H9 (cell line): ENCODE measurements at regions not wholly inside any gene's neighbourhood (a gene's known extent, or its start where the extent isn't known, plus 50 kb on each side); places are given as distances from the start of the nearest gene placed in this dataset.

Experiments used
- DNase-seq: peaks from one replicate; pipeline ENCODE4 v3.0.0-alpha.2; 2017
- H2AFZ ChIP-seq: one replicate; pipeline ENCODE4 v1.6.1; 2013; ENCODE audit warnings: mild to moderate bottlenecking, low read length, control low read depth, moderate library complexity
- H2AK5ac ChIP-seq: 2 replicates; pipeline ENCODE4 v1.6.1; 2013; ENCODE audit warnings: low read length, control low read depth, mixed read lengths; ENCODE audit not compliant: insufficient read length
- H2BK120ac ChIP-seq: one replicate; pipeline ENCODE4 v1.6.1; 2013; ENCODE audit warnings: low read depth, mild to moderate bottlenecking, low read length, control low read depth, inconsistent platforms; ENCODE audit not compliant: poor library complexity, severe bottlenecking
- H2BK12ac ChIP-seq: 2 replicates; pipeline ENCODE4 v1.6.1; 2013; ENCODE audit warnings: low read length, control low read depth, mixed read lengths, low read depth; ENCODE audit not compliant: insufficient read length
- H2BK15ac ChIP-seq: 2 replicates; pipeline ENCODE4 v1.6.1; 2013; ENCODE audit warnings: low read depth, low read length, control low read depth
- H2BK20ac ChIP-seq: one replicate; pipeline ENCODE4 v1.6.1; 2013; ENCODE audit warnings: low read depth, mild to moderate bottlenecking, low read length, control low read depth, inconsistent platforms; ENCODE audit not compliant: poor library complexity, severe bottlenecking
- H2BK5ac ChIP-seq: 2 replicates; pipeline ENCODE4 v1.6.1; 2013; ENCODE audit warnings: low read length, control low read depth, mixed read lengths; ENCODE audit not compliant: insufficient read length
- H3K14ac ChIP-seq: 2 replicates; pipeline ENCODE4 v1.6.1; 2013; ENCODE audit warnings: low read length, control low read depth; ENCODE audit not compliant: insufficient read depth
- H3K18ac ChIP-seq: 2 replicates; pipeline ENCODE4 v1.6.1; 2013; ENCODE audit warnings: low read depth, mild to moderate bottlenecking, mixed read lengths, low read length, control low read depth; ENCODE audit not compliant: insufficient read length
- H3K23ac ChIP-seq: 2 replicates; pipeline ENCODE4 v1.6.1; 2013; ENCODE audit warnings: low read length, control low read depth, mixed read lengths, low read depth; ENCODE audit not compliant: insufficient read length
- H3K23me2 ChIP-seq: 2 replicates; pipeline ENCODE4 v1.6.1; 2013; ENCODE audit warnings: low read depth, mild to moderate bottlenecking, mixed read lengths, low read length, control low read depth; ENCODE audit not compliant: insufficient read length, poor library complexity, severe bottlenecking
- H3K27ac ChIP-seq: 2 replicates; pipeline ENCODE4 v1.5.1; 2013; ENCODE audit warnings: low read length, control low read depth, mixed read lengths, low read depth; ENCODE audit not compliant: insufficient read length
- H3K27me3 ChIP-seq: 2 replicates; pipeline ENCODE4 v1.6.1; 2013; ENCODE audit warnings: low read length, control low read depth, inconsistent platforms; ENCODE audit not compliant: insufficient read depth
- H3K4ac ChIP-seq: 2 replicates; pipeline ENCODE4 v1.6.1; 2013; ENCODE audit warnings: low read depth, mild to moderate bottlenecking, control low read depth, inconsistent platforms, low read length, moderate library complexity
- H3K4me1 ChIP-seq: 2 replicates; pipeline ENCODE4 v1.6.1; 2013; ENCODE audit warnings: low read length, control low read depth, inconsistent platforms; ENCODE audit not compliant: insufficient read depth
- H3K4me2 ChIP-seq: 2 replicates; pipeline ENCODE4 v1.6.1; 2013; ENCODE audit warnings: low read length, control low read depth, mixed read lengths; ENCODE audit not compliant: insufficient read length, insufficient read depth
- H3K56ac ChIP-seq: 2 replicates; pipeline ENCODE4 v1.6.1; 2013; ENCODE audit warnings: low read depth, mild to moderate bottlenecking, mixed read lengths, low read length, control low read depth; ENCODE audit not compliant: insufficient read length
- H3K79me1 ChIP-seq: 2 replicates; pipeline ENCODE4 v1.6.1; 2013; ENCODE audit warnings: low read depth, mild to moderate bottlenecking, moderate library complexity, low read length, control low read depth, inconsistent platforms; ENCODE audit not compliant: insufficient read depth, poor library complexity, severe bottlenecking
- H3K79me2 ChIP-seq: 2 replicates; pipeline ENCODE4 v1.6.1; 2013; ENCODE audit warnings: low read length, control low read depth, inconsistent platforms; ENCODE audit not compliant: insufficient read depth
- H3K9ac ChIP-seq: 2 replicates; pipeline ENCODE4 v1.6.1; 2013; ENCODE audit warnings: low read length, control low read depth, mixed read lengths; ENCODE audit not compliant: insufficient read length; ENCODE audit errors: extremely low read depth
- H3K9me3 ChIP-seq: one replicate; pipeline ENCODE4 v1.6.1; 2013; ENCODE audit warnings: low read depth, low read length, inconsistent platforms; ENCODE audit not compliant: control insufficient read depth
- H3T11ph ChIP-seq: one replicate; pipeline ENCODE4 v1.6.1; 2013; ENCODE audit warnings: mild to moderate bottlenecking, low read length, control low read depth, inconsistent platforms
- H4K20me1 ChIP-seq: one replicate; pipeline ENCODE4 v1.6.1; 2013; ENCODE audit not compliant: control insufficient read depth, insufficient read length, insufficient read depth
- H4K5ac ChIP-seq: 2 replicates; pipeline ENCODE4 v1.6.1; 2013; ENCODE audit warnings: low read depth, mild to moderate bottlenecking, mixed read lengths, low read length, control low read depth; ENCODE audit not compliant: insufficient read length
- H4K8ac ChIP-seq: replicated peaks from 2 replicates; pipeline ENCODE4 v1.6.1; 2013; ENCODE audit warnings: low read length, control low read depth, mixed read lengths, low read depth; ENCODE audit not compliant: insufficient read length
- H4K91ac ChIP-seq: 2 replicates; pipeline ENCODE4 v1.6.1; 2013; ENCODE audit warnings: low read depth, mild to moderate bottlenecking, moderate library complexity, mixed read lengths, low read length, control low read depth; ENCODE audit not compliant: insufficient read length
- H3K27ac Mint-ChIP-seq, 3 experiments: 2 replicates in 2 of 3; 3 replicates in 1 of 3; pipeline ENCODE4 v1.8.0; 2020 to 2021; ENCODE audit warnings: mixed read lengths in 3 of 3, mild to moderate bottlenecking in 1 of 3, moderate library complexity in 1 of 3
- H3K27me3 Mint-ChIP-seq: 2 replicates; pipeline ENCODE4 v1.8.0; 2021; ENCODE audit warnings: low read depth, mild to moderate bottlenecking, moderate library complexity, mixed read lengths
- H3K36me3 Mint-ChIP-seq, 3 experiments: 2 replicates in 2 of 3; 3 replicates in 1 of 3; pipeline ENCODE4 v1.8.0; 2020 to 2021; ENCODE audit warnings: low read depth in 3 of 3, mixed read lengths in 3 of 3; ENCODE audit not compliant: insufficient read depth in 1 of 3
- H3K4me1 Mint-ChIP-seq, 2 experiments: 2 replicates each; pipeline ENCODE4 v1.8.0; 2020; ENCODE audit warnings: mixed read lengths in 2 of 2
- H3K4me3 Mint-ChIP-seq, 2 experiments: 2 replicates in 1 of 2; 3 replicates in 1 of 2; pipeline ENCODE4 v1.8.0; 2020 to 2021; ENCODE audit warnings: mild to moderate bottlenecking in 2 of 2, mixed read lengths in 2 of 2, moderate library complexity in 1 of 2
- H3K9me3 Mint-ChIP-seq, 2 experiments: 2 replicates in 1 of 2; 3 replicates in 1 of 2; pipeline ENCODE4 v1.8.0; 2020; ENCODE audit warnings: mild to moderate bottlenecking in 2 of 2, mixed read lengths in 2 of 2, moderate library complexity in 1 of 2
- WGBS: extraction: QIAGEN DNeasy Blood & Tissue Kit; methylation state at CpG from one replicate; pipeline ENCODE4 v1.1.7; 2013; ENCODE audit warnings: missing lambda C conversion rate, low lambda C conversion rate, mixed read lengths; ENCODE audit not compliant: insufficient read length; ENCODE audit errors: extremely low coverage; 5-methylcytosine and 5-hydroxymethylcytosine counted together
- TF ChIP-seq, protein P1 (sequence below): fragments of 200-600 bp; sonication (generic); conservative IDR thresholded peaks from 3 replicates; pipeline ENCODE4 v1.8.0; 2021; ENCODE audit warnings: antibody characterized with exemption, mild to moderate bottlenecking

DNA sequence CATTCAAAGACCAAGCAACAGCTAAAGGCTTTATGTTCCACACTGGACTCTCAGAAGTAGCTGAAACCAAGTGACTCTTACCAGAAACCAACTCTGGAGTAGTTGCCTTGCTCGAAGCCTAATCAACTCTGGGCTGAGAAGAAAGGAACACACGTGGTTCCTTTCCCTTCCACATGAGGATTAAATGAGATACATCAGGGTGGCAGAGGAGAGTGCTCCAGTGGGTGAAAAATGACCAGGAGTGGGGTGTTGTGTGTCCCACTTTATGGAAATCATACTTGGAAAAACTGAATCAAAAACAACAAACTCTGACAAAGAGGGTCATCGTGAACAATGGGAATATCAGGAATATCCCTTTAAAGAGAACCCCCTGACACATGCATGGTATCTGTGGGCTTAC is 234.2 kb upstream of the ASIC2 start:
- Histone ChIP-seq H3K79me2 (no peaks in the 10 kb centered on the region), H3K23me2 (no peaks in the 10 kb centered on the region), H3K4me2 (no peak overlapping the region), H3K14ac (no peak overlapping the region), H2AFZ (no peak overlapping the region), H4K20me1 (peaks cover 2% of the 10 kb centered on the region), H3K27me3 (no peaks in the 10 kb centered on the region; the same call in 1 of the 2 replicates), H3K23ac (no peak overlapping the region), H3K18ac (no peak overlapping the region), H2BK120ac (no peak overlapping the region), H2BK15ac (no peak overlapping the region), H4K91ac (no peak overlapping the region), H3K79me1 (no peaks in the 10 kb centered on the region), H3K9me3 (no peaks in the 10 kb centered on the region), H4K5ac (no peak overlapping the region), H2BK20ac (no peak overlapping the region), H2AK5ac (no peak overlapping the region), H3T11ph (no peak overlapping the region), H3K4me1 (peaks cover 3% of the 10 kb centered on the region), H4K8ac (no peak overlapping the region), H2BK5ac (no peak overlapping the region), H3K4ac (no peak overlapping the region), H3K9ac (no peak overlapping the region), H2BK12ac (no peak overlapping the region), H3K27ac (no peak overlapping the region), H3K56ac (no peak overlapping the region)
- DNase-seq, result no peak
- peaks cover 12 to 13% of the 10 kb centered on the region in 2 experiments for H3K9me3 Mint-ChIP-seq
- peaks cover 0 to 11% (median 9%) of the 10 kb centered on the region in 3 experiments; a peak in 2 of 7 replicates for H3K36me3 Mint-ChIP-seq
- TF ChIP-seq, protein P1, sequence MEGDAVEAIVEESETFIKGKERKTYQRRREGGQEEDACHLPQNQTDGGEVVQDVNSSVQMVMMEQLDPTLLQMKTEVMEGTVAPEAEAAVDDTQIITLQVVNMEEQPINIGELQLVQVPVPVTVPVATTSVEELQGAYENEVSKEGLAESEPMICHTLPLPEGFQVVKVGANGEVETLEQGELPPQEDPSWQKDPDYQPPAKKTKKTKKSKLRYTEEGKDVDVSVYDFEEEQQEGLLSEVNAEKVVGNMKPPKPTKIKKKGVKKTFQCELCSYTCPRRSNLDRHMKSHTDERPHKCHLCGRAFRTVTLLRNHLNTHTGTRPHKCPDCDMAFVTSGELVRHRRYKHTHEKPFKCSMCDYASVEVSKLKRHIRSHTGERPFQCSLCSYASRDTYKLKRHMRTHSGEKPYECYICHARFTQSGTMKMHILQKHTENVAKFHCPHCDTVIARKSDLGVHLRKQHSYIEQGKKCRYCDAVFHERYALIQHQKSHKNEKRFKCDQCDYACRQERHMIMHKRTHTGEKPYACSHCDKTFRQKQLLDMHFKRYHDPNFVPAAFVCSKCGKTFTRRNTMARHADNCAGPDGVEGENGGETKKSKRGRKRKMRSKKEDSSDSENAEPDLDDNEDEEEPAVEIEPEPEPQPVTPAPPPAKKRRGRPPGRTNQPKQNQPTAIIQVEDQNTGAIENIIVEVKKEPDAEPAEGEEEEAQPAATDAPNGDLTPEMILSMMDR, result no peak
- H3K4me1 Mint-ChIP-seq, result peaks cover 9 to 16% of the 10 kb centered on the region in 2 experiments
- H3K27me3 Mint-ChIP-seq, result peaks cover 23% of the 10 kb centered on the region
- WGBS, result no CpG with 5 or more reads among the region's 3 CpGs
- peak overlapping the region in 1 of 3 experiments; percentile 55; a peak in 1 of 7 replicates for H3K27ac Mint-ChIP-seq
- H3K4me3 Mint-ChIP-seq, result no peak overlapping the region
